Activated CD4-positive, alpha-beta memory T cell treated with anti-CD3 and anti-CD28 coated beads for 36 hours (primary cell): ENCODE measurements at regions not wholly inside any gene's neighbourhood (a gene's known extent, or its start where the extent isn't known, plus 50 kb on each side); places are given as distances from the start of the nearest gene placed in this dataset.

Experiments
- CTCF ChIA-PET: fragments of 350-600 bp; sonication (Branson Sonifier 250); formaldehyde crosslinking; loops from one replicate; lab custom pipeline; 2021; ENCODE audit warnings: antibody characterized with exemption, inconsistent platforms; lab: Charles Lee
- POLR2A ChIA-PET: fragments of 350-600 bp; sonication (Branson Sonifier 250); formaldehyde crosslinking; loops from one replicate; lab custom pipeline; 2021; ENCODE audit warnings: antibody characterized with exemption; lab: Charles Lee
- DNase-seq: peaks from one replicate; pipeline ENCODE4 v3.0.0-alpha.2; 2020
- H3K27ac Mint-ChIP-seq: one replicate; pipeline ENCODE4 v1.8.0; 2021; ENCODE audit warnings: mixed read lengths
- H3K27me3 Mint-ChIP-seq: one replicate; pipeline ENCODE4 v1.8.0; 2021; ENCODE audit warnings: mixed read lengths
- H3K36me3 Mint-ChIP-seq: one replicate; pipeline ENCODE4 v1.8.0; 2021; ENCODE audit warnings: mixed read lengths
- H3K4me1 Mint-ChIP-seq: one replicate; pipeline ENCODE4 v1.8.0; 2021; ENCODE audit warnings: low read depth, mixed read lengths
- H3K4me3 Mint-ChIP-seq: one replicate; pipeline ENCODE4 v1.8.0; 2021; ENCODE audit warnings: mild to moderate bottlenecking, mixed read lengths
- H3K9me3 Mint-ChIP-seq: one replicate; pipeline ENCODE4 v1.8.0; 2021; ENCODE audit warnings: mixed read lengths
- intact Hi-C: fragments of 100-400 bp; cut with micrococcal nuclease; formaldehyde crosslinking; loops from one replicate; pipeline ENCODE4 v1.15.1; 2023

DNA sequence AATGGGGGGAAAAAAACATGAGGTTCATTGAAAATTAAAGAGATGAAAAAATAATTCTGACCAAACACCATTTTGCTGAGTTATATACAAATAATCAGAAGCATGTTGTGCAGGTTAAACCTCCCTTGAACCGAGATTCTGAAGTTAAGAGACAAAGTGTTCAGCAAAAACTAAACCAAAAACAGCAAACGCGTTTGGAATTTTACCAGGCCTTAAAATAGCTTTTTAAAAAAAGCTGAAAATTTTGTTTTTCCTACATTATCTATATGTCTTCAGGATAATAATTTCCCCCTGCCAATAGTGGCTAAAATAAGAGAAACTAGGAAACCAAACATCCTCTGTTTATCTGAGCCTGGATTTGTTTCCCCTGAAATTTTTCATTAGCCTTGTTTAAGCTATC is 191.7 kb upstream of the DAPK1 start:
- CTCF ChIA-PET: interaction anchor here (1.1 kb wide), 1 partner anchor 19 kb away, joined by 3 read pairs; no protein-coding TSS in a partner anchor
- intact Hi-C loops: no loop called here
- Mint-ChIP-seq H3K4me3 (no peak overlapping the region), H3K4me1 (peaks cover 2% of the 10 kb centered on the region), H3K9me3 (no peaks in the 10 kb centered on the region), H3K27me3 (peaks cover 10% of the 10 kb centered on the region), H3K27ac (no peak overlapping the region), H3K36me3 (no peaks in the 10 kb centered on the region)
- no peak for DNase-seq
- POLR2A ChIA-PET: no interaction called here

DNA sequence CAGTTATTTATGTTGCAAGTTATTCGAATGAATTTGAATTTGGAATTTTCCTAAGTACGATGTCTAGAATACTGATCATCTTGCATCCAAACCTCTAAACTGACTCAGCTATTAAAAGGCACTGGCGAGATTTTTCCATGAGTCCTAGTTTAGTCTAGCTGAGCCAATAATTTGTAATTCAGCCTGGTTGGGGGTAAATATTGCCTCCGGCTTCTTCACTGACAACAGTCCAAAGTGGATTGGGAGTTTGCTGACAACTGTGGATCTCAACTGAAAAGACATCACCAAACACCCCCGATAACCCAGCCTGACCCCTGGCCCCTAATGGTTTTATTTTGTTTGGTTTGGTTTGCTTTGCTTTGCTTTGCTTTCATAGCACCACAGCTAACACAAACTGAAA is 189.8 kb upstream of the DAPK1 start:
- ChIA-PET CTCF (no interaction called here), POLR2A (no interaction called here)
- no peak for DNase-seq
- Mint-ChIP-seq H3K36me3 (no peaks in the 10 kb centered on the region), H3K4me3 (no peak overlapping the region), H3K9me3 (no peaks in the 10 kb centered on the region), H3K4me1 (peaks cover 2% of the 10 kb centered on the region), H3K27me3 (peaks cover 7% of the 10 kb centered on the region), H3K27ac (no peak overlapping the region)
- intact Hi-C loops: no loop called here

DNA sequence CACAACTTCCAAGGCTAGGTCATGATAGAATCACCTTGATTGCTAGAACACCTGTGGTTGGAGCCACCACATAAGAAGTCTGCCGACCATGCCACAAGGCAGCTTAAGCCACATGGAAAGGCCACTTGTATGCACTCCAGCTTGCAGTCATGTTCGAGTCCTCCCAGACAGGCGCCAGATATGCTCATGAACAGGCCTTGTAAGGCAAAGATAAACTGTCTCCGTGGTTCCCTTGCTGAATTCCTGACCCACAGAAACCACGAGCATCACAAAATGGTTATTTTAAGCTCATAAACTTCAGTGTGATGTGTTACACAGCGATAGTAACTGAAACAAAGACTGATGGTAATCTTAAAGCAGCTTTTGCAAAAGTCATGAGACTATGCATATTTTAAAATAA is 188.4 kb upstream of the DAPK1 start:
- ChIA-PET POLR2A (no interaction called here), CTCF (no interaction called here)
- Mint-ChIP-seq H3K36me3 (no peaks in the 10 kb centered on the region), H3K27me3 (peaks cover 6% of the 10 kb centered on the region), H3K27ac (no peak overlapping the region), H3K9me3 (peaks cover 3% of the 10 kb centered on the region), H3K4me3 (no peak overlapping the region), H3K4me1 (peaks cover 2% of the 10 kb centered on the region)
- intact Hi-C loops: no loop called here
- no peak for DNase-seq

DNA sequence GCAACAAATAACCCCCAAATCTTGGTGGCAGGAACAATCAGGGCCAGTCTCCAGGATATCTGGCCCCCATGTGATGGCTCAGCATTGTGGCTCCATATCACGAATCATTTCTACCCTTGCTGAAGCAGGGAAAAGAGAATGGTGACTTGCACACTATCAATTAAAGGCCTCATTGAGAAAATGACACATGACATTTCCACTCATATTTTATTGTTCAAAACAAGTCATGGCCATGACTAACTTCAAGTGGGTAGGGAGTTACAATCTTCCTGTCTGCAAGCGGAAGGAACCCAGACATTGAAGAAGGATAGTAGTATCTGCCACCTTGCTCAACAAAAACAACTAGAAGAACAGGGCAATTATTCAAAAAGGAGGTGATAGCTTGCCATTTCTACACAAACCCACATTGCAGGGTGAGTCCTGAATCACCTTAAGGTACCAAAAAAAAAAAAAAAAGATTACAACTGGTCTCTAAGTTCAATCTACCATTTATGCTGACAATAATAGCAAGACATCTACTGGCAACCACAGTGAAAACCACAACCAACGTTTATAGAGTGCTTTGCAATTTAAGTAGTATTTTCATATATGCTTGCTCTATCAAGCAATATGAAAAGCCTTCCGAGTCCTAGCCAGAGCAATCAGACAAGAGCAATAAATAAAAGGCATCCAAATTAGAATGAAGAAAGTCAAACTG is 186.7 kb upstream of the DAPK1 start:
- CTCF ChIA-PET: no interaction called here
- intact Hi-C loops: no loop called here
- H3K9me3 Mint-ChIP-seq: peaks cover 5% of the 10 kb centered on the region

DNA sequence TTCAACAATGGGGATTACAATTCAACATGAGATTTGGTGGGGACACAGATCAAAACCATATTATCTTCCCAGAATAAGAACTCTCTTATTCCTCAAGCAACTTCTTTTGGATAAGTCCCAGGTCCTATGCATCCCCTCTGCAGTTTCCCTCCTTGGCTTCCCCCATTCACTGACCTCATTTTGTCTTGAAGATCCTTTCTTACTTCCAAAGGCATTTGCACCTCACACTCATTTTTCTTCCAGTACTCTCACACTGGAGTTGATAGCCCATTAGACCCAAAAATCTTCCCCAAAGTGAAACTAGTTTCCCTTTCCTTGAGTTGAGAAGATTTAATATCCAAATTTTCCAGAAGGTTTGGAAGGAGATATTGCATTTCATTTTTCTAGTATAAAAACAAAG is 178.0 kb upstream of the DAPK1 start:
- Mint-ChIP-seq H3K4me1 (no peaks in the 10 kb centered on the region), H3K27ac (no peak overlapping the region), H3K27me3 (peaks cover 3% of the 10 kb centered on the region), H3K36me3 (no peaks in the 10 kb centered on the region), H3K9me3 (peaks cover 2% of the 10 kb centered on the region), H3K4me3 (no peak overlapping the region)
- intact Hi-C loops: loop anchor here (10.0 kb wide), 1 partner anchor 705 kb away; no protein-coding TSS in a partner anchor
- CTCF ChIA-PET: no interaction called here
- POLR2A ChIA-PET: no interaction called here
- no peak for DNase-seq

More for the DNA sequence above, 186.7 kb upstream of the DAPK1 start:
- no peaks in the 10 kb centered on the region for H3K36me3 Mint-ChIP-seq
- DNase-seq: no peak
- H3K4me1 Mint-ChIP-seq: peaks cover 2% of the 10 kb centered on the region
- peaks cover 6% of the 10 kb centered on the region for H3K27me3 Mint-ChIP-seq
- no peak overlapping the region for H3K4me3 Mint-ChIP-seq
- no peak overlapping the region for H3K27ac Mint-ChIP-seq
- POLR2A ChIA-PET: no interaction called here

DNA sequence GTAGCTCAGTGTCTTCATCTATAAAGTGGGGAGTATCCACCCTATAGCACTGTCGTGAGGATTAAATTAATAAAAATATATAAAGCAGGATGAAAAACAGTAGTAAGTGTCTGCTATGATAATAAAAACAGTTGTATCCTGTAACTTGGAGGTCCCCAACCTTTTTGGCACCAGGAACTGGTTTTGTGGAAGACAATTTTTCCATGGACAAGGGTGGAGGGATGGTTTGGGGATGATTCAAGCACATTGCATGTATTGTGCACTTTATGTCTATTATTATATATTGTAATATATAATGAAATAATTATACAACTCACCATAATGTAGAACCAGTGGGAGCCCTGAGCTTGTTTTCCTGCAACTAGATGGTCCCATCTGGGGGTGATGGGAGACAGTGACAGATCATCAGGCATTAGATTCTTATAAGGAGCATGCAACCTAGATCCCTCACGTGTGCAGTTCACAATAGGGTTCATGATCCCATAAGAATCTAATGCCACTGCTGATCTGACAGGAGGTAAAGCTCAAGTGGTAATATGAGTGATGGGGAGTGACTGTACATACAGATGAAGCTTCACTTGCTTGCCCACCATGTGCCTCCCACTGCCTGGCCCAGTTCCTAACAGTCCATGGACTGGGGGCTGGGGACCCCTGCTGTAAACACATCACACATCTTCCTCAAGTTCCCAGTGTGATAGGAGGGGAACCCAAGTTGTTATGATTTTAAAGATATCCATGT is 177.4 kb upstream of the DAPK1 start:
- ChIA-PET CTCF (interaction anchor here (1.1 kb wide), 1 partner anchor 10 kb away, joined by 3 read pairs; no protein-coding TSS in a partner anchor), POLR2A (no interaction called here)
- Mint-ChIP-seq H3K4me3 (no peak overlapping the region), H3K9me3 (peaks cover 2% of the 10 kb centered on the region), H3K36me3 (no peaks in the 10 kb centered on the region), H3K27me3 (peaks cover 3% of the 10 kb centered on the region), H3K4me1 (no peaks in the 10 kb centered on the region), H3K27ac (no peak overlapping the region)
- DNase-seq: no peak
- intact Hi-C loops: loop anchor here (10.0 kb wide), 1 partner anchor 706 kb away; no protein-coding TSS in a partner anchor

DNA sequence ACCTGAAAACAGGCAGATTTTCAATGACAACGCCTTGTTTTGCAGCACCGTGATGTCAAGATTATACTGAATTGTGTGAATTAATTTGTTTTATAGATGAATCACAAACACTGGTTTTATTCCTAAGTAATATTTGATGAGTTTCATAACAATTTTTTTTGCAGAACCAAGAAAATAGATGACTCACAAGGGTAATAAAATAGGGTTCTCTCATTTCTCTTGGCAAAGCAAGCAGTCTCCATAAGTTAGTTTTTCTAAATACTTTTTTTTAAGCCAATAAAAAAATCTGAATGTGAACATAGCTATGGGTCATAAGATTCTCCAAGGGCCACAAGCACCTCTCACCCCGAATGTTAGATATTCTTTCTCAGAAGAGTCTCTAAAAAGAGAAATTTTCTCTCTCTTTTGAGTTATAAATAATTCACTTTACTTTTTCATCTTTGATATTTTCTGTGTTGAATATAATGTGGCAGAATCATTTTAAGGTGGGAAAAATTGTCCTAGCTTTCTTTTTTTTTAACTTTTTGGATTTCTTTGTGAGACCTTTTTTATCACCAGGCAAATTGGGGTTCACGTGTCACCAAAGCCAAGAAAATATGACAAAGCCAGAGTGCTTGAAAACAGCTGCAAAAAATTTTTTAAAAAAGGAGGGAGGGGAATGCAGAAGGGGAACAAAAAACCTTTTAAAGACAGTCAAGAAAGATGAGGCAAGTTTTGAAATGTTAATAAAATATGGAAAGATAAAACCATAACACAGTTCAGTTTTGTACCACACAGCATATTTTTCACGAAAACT is 174.6 kb upstream of the DAPK1 start:
- Mint-ChIP-seq H3K27me3 (peaks cover 8% of the 10 kb centered on the region), H3K27ac (no peak overlapping the region), H3K4me1 (no peaks in the 10 kb centered on the region), H3K4me3 (no peak overlapping the region), H3K9me3 (no peaks in the 10 kb centered on the region), H3K36me3 (no peaks in the 10 kb centered on the region)
- CTCF ChIA-PET: interaction anchor here (0.7 to 3.8 kb wide), 4 partner anchors 707 to 908 kb away, joined by 5 to 33 read pairs (median 14); no protein-coding TSS in a partner anchor
- POLR2A ChIA-PET: no interaction called here
- intact Hi-C loops: loop anchor here (10.0 kb wide), 1 partner anchor 708 kb away; no protein-coding TSS in a partner anchor
- DNase-seq: no peak

- no peak for DNase-seq
- intact Hi-C loops: loop anchor here (1.0 to 10.0 kb wide), 4 partner anchors 709 to 910 kb away; no protein-coding TSS in a partner anchor
- H3K4me1 Mint-ChIP-seq: no peaks in the 10 kb centered on the region
- no peaks in the 10 kb centered on the region for H3K9me3 Mint-ChIP-seq
- ChIA-PET POLR2A (no interaction called here), CTCF (interaction anchor here (0.5 to 3.8 kb wide), 7 partner anchors 53 to 909 kb away, joined by 3 to 33 read pairs (median 8); no protein-coding TSS in a partner anchor)
- no peak overlapping the region for H3K4me3 Mint-ChIP-seq
- H3K27me3 Mint-ChIP-seq: peaks cover 8% of the 10 kb centered on the region
- H3K36me3 Mint-ChIP-seq: no peaks in the 10 kb centered on the region
- no peak overlapping the region for H3K27ac Mint-ChIP-seq
Observed at GRCh38 chr9:87323928-87324327, 173.7 kb upstream of the DAPK1 start.

DNA sequence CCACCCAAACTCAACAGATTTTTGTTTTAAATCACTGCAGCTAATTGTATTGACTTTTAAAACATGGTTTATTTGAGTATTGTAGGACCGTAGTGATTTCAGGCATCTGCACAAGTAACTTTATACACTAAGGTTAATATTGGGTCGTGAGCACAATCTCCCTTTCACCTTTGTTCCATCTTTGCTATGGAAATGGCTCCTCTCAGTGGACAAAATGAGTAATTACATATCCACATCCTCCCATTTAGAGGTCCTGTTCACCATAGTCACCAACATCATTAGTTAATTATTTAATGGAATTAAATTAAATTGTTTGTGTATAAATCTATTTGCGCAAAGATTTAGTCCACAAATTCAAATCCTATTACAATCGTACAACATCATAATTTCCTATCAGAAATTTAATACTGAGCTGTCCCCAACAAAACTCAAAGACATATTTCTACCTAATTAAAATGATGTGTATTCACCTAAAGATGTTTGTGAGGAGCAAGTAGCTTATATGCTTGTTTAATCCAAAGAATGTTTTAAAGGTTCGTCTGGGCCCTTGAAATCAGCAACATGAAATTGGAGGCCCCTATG is 173.0 kb upstream of the DAPK1 start:
- ChIA-PET POLR2A (no interaction called here), CTCF (interaction anchor here (0.5 to 3.8 kb wide), 20 partner anchors 11 to 1122 kb away, joined by 3 to 33 read pairs (median 4); no protein-coding TSS in a partner anchor)
- H3K27me3 Mint-ChIP-seq: peaks cover 8% of the 10 kb centered on the region
- no peak overlapping the region for H3K27ac Mint-ChIP-seq
- no peak for DNase-seq
- H3K9me3 Mint-ChIP-seq: no peaks in the 10 kb centered on the region
- intact Hi-C loops: loop anchor here (1.0 to 10.0 kb wide), 4 partner anchors 710 to 910 kb away; no protein-coding TSS in a partner anchor
- no peaks in the 10 kb centered on the region for H3K4me1 Mint-ChIP-seq
- no peaks in the 10 kb centered on the region for H3K36me3 Mint-ChIP-seq
- no peak overlapping the region for H3K4me3 Mint-ChIP-seq

- Mint-ChIP-seq H3K9me3 (peaks cover 5% of the 10 kb centered on the region), H3K27me3 (peaks cover 10% of the 10 kb centered on the region), H3K27ac (no peak overlapping the region), H3K4me1 (no peaks in the 10 kb centered on the region), H3K4me3 (no peak overlapping the region), H3K36me3 (no peaks in the 10 kb centered on the region)
- DNase-seq: no peak
- ChIA-PET CTCF (no interaction called here), POLR2A (no interaction called here)
- intact Hi-C loops: loop anchor here (10.0 kb wide), 1 partner anchor 713 kb away; no protein-coding TSS in a partner anchor
Observed at GRCh38 chr9:87327575-87328125, 170.0 kb upstream of the DAPK1 start.

GRCh38 chr9:87333802-87334201 is 163.9 kb upstream of the DAPK1 start:
- ChIA-PET POLR2A (no interaction called here), CTCF (interaction anchor here (0.5 kb wide), 1 partner anchor 138 kb away, joined by 3 read pairs; no protein-coding TSS in a partner anchor)
- intact Hi-C loops: no loop called here
- peaks cover 5% of the 10 kb centered on the region for H3K9me3 Mint-ChIP-seq
- no peak for DNase-seq
- H3K4me3 Mint-ChIP-seq: no peak overlapping the region
- no peak overlapping the region for H3K27ac Mint-ChIP-seq
- no peaks in the 10 kb centered on the region for H3K36me3 Mint-ChIP-seq
- peaks cover 30% of the 10 kb centered on the region for H3K27me3 Mint-ChIP-seq
- peaks cover 13% of the 10 kb centered on the region for H3K4me1 Mint-ChIP-seq
